Fibroblast of lung (primary cell): ENCODE measurements at regions not wholly inside any gene's neighbourhood (a gene's known extent, or its start where the extent isn't known, plus 50 kb on each side); places are given as distances from the start of the nearest gene placed in this dataset.

Experiments
- CTCF ChIP-seq, 2 donors: IDR thresholded peaks in 1 of 2; conservative IDR thresholded peaks in 1 of 2; 1 replicate in 1 of 2; 2 replicates in 1 of 2; pipeline ENCODE4 v1.5.1; 2011 to 2012; ENCODE audit warnings: low read length in 2 of 2, control low read depth in 1 of 2, inconsistent platforms in 1 of 2, low read depth in 1 of 2, mild to moderate bottlenecking in 1 of 2
- EZH2 ChIP-seq: IDR thresholded peaks from 2 replicates; pipeline ENCODE4 v1.5.1; 2012; ENCODE audit warnings: low read length, control low read depth, mild to moderate bottlenecking; ENCODE audit errors: missing control alignments

GRCh38 chr3:102980355-102980696 lies 545.5 kb downstream of the ZPLD1 start:
- TF ChIP-seq CTCF (conservative IDR thresholded peaks at IDR 0.05 in 1 of 2, IDR thresholded peaks at IDR 0.05 in 1 of 2; ENCODE audit: low read depth in 1 of 2, low read length in 2 of 2) (no peak), EZH2 (no peak)
